ENCODE measurements at regions not wholly inside any gene's neighbourhood (a gene's known extent, or its start where the extent isn't known, plus 50 kb on each side); places are given as distances from the start of the nearest gene placed in this dataset.

- no peak overlapping the region for H3K27ac ChIP-seq (ENCODE audit: low read depth in 1 of 2, low read length in 2 of 2)
- Mint-ChIP-seq H3K4me3 (no peak overlapping the region), H3K9me3 (peaks cover 6% of the 10 kb centered on the region), H3K4me1 (ENCODE audit: low read depth) (no peaks in the 10 kb centered on the region), H3K36me3 (ENCODE audit: low read depth) (no peaks in the 10 kb centered on the region), H3K27me3 (peaks cover 33% of the 10 kb centered on the region), H3K27ac (no peak overlapping the region)
- H3K36me3 ChIP-seq (ENCODE audit: insufficient read depth, low read length): no peaks in the 10 kb centered on the region
- TF ChIP-seq, protein P1, sequence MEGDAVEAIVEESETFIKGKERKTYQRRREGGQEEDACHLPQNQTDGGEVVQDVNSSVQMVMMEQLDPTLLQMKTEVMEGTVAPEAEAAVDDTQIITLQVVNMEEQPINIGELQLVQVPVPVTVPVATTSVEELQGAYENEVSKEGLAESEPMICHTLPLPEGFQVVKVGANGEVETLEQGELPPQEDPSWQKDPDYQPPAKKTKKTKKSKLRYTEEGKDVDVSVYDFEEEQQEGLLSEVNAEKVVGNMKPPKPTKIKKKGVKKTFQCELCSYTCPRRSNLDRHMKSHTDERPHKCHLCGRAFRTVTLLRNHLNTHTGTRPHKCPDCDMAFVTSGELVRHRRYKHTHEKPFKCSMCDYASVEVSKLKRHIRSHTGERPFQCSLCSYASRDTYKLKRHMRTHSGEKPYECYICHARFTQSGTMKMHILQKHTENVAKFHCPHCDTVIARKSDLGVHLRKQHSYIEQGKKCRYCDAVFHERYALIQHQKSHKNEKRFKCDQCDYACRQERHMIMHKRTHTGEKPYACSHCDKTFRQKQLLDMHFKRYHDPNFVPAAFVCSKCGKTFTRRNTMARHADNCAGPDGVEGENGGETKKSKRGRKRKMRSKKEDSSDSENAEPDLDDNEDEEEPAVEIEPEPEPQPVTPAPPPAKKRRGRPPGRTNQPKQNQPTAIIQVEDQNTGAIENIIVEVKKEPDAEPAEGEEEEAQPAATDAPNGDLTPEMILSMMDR (IDR thresholded peaks at IDR 0.05): no peak
- no peak overlapping the region for H3K4me3 ChIP-seq (ENCODE audit: low read length)
- CTCF ChIA-PET: no interaction called here
- intact Hi-C loops (cut with DNase I, micrococcal nuclease): no loop called here
- H3K4me1 ChIP-seq (ENCODE audit: insufficient read depth, low read length): no peaks in the 10 kb centered on the region
- H3K27me3 ChIP-seq (ENCODE audit: control insufficient read depth in 1 of 2, insufficient read depth in 2 of 2, low read length in 2 of 2): no peaks in the 10 kb centered on the region
- POLR2A ChIA-PET: no interaction called here
- ATAC-seq (ENCODE audit: poor library complexity): no peak
- DNase-seq: no peak
- peaks cover 0 to 5% of the 10 kb centered on the region in 2 experiments for H3K9me3 ChIP-seq (ENCODE audit: control insufficient read depth in 1 of 2, insufficient read depth in 1 of 2, low read length in 2 of 2)
These were observed 91.2 kb downstream of the RCHY1 start for GRCh38 chr4:75422998-75423397.

- POLR2A ChIA-PET: no interaction called here
- Histone ChIP-seq H3K27ac (ENCODE audit: low read depth in 1 of 2, low read length in 2 of 2) (no peak overlapping the region), H3K36me3 (ENCODE audit: insufficient read depth, low read length) (no peaks in the 10 kb centered on the region), H3K9me3 (ENCODE audit: control insufficient read depth in 1 of 2, insufficient read depth in 1 of 2, low read length in 2 of 2) (peaks cover 0 to 7% of the 10 kb centered on the region in 2 experiments), H3K4me1 (ENCODE audit: insufficient read depth, low read length) (no peaks in the 10 kb centered on the region), H3K4me3 (ENCODE audit: low read length) (no peak overlapping the region), H3K27me3 (ENCODE audit: control insufficient read depth in 1 of 2, insufficient read depth in 2 of 2, low read length in 2 of 2) (no peaks in the 10 kb centered on the region)
- TF ChIP-seq, protein P1 (IDR thresholded peaks at IDR 0.05): no peak
- CTCF ChIA-PET: no interaction called here
- no peak for ATAC-seq (ENCODE audit: poor library complexity)
- intact Hi-C loops (cut with DNase I, micrococcal nuclease): no loop called here
- Mint-ChIP-seq H3K9me3 (peaks cover 11% of the 10 kb centered on the region), H3K4me1 (ENCODE audit: low read depth) (no peaks in the 10 kb centered on the region), H3K27me3 (peaks cover 9% of the 10 kb centered on the region), H3K27ac (no peak overlapping the region), H3K36me3 (ENCODE audit: low read depth) (no peaks in the 10 kb centered on the region), H3K4me3 (no peak overlapping the region)
- no peak for DNase-seq
These were observed 101.5 kb downstream of the RCHY1 start for GRCh38 chr4:75412746-75413145.

DNA sequence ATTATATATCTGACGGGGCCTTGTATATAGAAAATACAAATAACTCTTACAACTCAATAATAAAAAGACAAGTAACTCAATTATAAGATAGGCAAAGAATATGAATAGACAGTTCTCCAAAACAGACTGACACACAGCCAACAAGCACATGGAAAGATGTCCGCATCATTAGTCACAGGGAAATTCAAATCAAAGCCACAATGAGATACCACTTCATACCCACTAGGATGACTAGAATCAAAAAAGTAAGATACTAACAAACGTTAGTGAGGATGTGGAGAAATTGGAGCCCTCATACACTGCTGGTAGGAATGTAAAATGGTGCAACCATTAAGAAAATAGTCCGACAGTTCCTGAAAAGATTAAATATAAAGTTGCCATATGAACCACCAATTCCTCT lies 115.7 kb downstream of the RCHY1 start:
- ChIA-PET POLR2A (no interaction called here), CTCF (no interaction called here)
- H3K36me3 Mint-ChIP-seq (ENCODE audit: low read depth): no peaks in the 10 kb centered on the region
- no peak overlapping the region for H3K4me3 ChIP-seq (ENCODE audit: low read length)
- no peaks in the 10 kb centered on the region for H3K36me3 ChIP-seq (ENCODE audit: insufficient read depth, low read length)
- intact Hi-C loops (cut with DNase I, micrococcal nuclease): no loop called here
- H3K27me3 Mint-ChIP-seq: peaks cover 33% of the 10 kb centered on the region
- H3K4me1 Mint-ChIP-seq (ENCODE audit: low read depth): no peaks in the 10 kb centered on the region
- no peak overlapping the region for H3K4me3 Mint-ChIP-seq
- ATAC-seq (ENCODE audit: poor library complexity) (no peak), DNase-seq (no peak)
- H3K27ac Mint-ChIP-seq: no peak overlapping the region
- H3K27ac ChIP-seq (ENCODE audit: low read depth in 1 of 2, low read length in 2 of 2): no peak overlapping the region
- TF ChIP-seq, protein P1 (IDR thresholded peaks at IDR 0.05): no peak
- no peaks in the 10 kb centered on the region for H3K4me1 ChIP-seq (ENCODE audit: insufficient read depth, low read length)
- no peaks in the 10 kb centered on the region for H3K9me3 ChIP-seq (ENCODE audit: control insufficient read depth in 1 of 2, insufficient read depth in 1 of 2, low read length in 2 of 2)
- H3K9me3 Mint-ChIP-seq: no peaks in the 10 kb centered on the region
- H3K27me3 ChIP-seq (ENCODE audit: control insufficient read depth in 1 of 2, insufficient read depth in 2 of 2, low read length in 2 of 2): peaks cover 2 to 3% of the 10 kb centered on the region in 2 experiments
